UCSD-AML1 (cell line): ENCODE measurements at regions not wholly inside any gene's neighbourhood (a gene's known extent, or its start where the extent isn't known, plus 50 kb on each side); places are given as distances from the start of the nearest gene placed in this dataset.

ENCODE experiments used
- DNase-seq: peaks from one replicate; lab custom pipeline; 2025; ENCODE audit not compliant: unreplicated experiment; lab: John Stamatoyannopoulos, UW

GRCh38 chr1:8267307-8267706, 50.6 kb upstream of the SLC45A1 start:
- no peak for DNase-seq

- DNase-seq: no peak
These were observed 51.3 kb upstream of the SLC45A1 start for GRCh38 chr1:8266436-8267165.

GRCh38 chr1:8263791-8264190, 54.1 kb upstream of the SLC45A1 start:
- no peak for DNase-seq

DNA sequence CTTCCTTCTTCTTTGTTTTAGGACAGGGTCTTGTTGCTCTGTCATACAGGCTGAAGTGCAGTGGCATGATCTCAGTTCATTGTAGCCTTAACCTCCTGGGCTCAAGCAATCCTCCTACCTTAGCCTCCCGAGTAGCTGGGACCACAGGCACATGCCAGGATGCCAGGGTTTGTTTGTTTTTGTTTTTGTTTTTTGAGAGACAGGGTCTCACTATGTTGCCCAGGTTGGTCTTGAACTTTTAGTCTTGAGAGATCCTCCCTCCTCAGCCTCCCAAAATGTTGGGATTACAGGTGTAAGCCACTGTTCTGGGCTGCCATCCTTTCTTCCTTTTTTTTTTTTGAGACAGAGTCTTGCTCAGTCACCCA, 56.5 kb upstream of the SLC45A1 start:
- DNase-seq: no peak

DNA sequence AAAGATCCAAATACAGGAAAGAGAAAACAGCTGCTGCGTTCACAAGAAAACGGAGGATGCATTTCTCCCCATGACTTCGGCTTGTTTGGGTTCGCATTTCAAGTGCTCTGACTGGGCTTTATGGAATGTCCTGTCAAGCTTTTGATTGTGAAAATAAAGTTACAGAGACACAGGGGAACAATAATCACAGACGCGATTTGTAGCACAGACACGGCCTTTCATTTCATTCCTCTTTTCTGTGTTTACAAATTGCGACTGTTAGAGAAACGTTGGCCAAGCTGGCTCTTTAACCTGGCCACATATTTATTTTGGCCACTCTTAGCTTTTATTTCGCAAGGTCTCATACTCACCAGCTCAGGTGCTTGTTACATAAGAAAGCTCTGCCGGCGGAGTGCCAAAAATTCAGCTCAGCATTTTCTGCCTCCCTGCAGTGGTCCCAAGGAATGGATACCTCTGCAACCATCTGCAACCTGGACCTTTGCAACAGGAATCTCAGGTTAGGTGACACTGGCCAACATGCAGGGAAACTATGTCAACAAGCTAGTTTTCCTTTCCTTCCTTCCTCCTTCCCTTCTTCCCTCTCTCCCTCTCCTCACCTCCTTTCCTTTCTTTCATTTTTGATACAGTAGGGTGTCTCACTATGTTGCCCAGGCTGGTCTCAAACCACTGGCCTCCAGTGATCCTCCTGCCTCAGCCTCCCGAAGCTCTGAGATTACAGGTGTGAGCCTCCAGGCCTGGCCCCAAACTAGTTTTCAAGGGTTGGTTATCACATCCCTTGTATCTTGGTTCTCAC, 58.2 kb upstream of the SLC45A1 start:
- DNase-seq: no peak

- DNase-seq: no peak
These were observed 60.3 kb upstream of the SLC45A1 start for GRCh38 chr1:8257621-8258020.

DNA sequence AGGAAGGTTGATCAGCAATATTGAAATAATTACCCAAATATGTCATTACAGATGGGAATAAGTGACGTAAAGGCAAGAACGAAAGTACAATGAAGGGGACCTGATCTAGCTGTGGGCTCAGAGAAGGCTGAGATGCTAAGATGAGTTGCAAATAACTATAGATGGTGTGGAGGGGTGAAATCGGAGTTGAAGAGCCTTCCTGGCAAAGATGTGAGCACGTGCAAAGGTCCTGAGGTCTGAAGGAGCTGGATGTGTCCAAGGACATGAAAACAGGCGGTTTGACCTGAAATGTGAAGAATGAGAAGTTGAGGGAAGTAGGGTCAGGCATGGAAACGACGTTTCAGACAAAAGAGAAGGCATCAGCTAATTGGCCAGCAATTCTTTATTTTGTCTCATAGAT, 61.6 kb upstream of the SLC45A1 start:
- no peak for DNase-seq

DNA sequence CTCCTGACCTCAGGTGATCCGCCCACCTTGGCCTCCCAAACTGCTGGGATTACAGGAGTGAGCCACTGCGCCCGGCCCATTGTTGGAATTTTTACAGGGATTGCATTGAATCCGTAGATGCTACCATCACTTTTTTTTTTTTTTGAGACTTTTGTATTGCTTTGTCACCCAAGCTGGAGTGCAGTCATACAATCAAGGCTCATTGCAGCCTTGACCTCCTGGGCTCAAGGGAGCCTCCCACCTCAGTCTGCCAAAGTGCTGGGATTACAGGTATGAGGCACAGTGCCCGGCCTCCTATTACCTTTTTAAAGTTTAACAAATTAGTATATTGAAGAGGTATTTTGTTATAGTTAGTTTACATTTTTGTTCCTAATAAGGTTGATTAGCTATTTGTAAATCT, 62.2 kb upstream of the SLC45A1 start:
- DNase-seq: no peak

DNA sequence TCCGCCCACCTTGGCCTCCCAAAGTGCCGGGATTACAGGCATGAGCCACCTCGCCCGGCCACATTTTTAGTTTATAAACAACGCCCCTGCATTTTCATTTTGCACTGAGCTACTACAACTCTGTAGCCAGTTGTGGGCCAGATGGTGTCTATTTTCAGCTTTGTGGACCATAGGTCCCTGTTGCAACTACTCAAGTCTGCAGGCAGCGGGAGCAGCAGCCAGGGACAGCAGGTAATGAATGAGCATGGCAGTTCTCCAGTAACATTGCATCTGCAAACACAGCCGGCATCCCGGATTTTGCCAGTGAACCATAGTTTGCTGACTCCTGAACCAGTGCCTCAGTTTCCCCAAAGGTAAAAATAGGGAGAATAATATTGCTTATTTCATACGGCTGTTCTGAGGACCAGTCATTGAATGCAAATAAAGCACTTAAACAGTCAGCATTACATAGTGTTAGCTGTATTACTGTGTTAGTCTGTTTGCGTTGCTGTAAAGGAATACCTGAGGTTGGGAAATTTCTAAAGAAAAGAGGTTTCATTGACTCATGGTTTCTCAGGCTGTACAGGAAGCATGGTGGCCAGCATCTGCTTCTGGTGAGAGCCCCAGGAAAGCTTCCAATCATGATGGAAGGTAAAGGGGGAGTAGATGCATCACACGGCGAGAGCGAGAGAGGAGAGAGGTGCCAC, 65.5 kb upstream of the SLC45A1 start:
- no peak for DNase-seq

GRCh38 chr1:8251635-8252034, 66.3 kb upstream of the SLC45A1 start:
- DNase-seq: no peak

DNA sequence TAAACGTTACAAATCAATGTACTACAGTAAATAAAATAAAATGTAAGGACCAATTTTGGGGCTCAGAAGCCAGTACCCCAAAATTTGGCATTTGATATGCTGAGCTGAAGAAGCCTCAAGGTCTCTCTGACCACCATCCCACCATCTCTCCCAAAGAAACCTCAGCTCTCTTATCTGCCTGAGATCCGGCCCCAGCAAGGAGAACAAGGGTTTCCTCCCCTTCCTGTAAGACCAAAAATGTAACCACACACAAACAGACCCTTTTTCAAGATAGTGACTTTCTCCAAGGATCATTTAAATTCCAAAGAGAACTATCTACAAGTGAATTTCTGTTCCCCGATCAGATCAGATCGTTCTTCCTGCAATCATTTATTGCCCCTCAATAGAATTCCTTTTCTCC, 68.1 kb upstream of the SLC45A1 start:
- DNase-seq: peak; percentile 29

DNA sequence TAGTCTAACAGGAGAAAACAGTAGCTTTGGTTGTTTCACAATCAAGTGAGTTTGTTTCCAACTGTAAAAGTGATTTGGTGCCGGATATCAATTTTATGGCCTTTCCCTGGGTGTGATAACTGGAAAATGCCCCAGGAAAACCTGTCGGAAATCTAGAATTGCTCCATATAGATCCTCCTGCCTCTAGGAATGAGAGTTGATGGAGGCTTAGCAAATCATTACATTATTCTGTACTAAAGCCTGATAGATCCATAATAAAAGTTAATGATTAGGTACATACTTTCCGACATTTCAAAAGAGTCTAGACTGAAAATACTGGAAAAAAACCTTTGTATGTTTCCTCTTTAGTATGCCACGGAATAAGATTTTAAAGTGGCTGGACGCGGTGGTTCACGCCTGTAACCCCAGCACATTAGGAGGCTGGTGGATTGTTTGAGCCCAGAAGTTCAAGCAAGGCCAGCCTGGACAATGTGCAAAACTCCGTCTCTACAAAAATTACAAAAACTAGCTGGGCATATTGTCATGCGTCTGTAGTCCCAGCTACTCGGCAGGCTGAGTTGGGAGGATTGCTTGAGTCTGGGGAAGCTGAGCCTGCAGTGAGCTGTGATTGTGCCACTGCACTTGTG, 70.0 kb upstream of the SLC45A1 start:
- no peak for DNase-seq

DNA sequence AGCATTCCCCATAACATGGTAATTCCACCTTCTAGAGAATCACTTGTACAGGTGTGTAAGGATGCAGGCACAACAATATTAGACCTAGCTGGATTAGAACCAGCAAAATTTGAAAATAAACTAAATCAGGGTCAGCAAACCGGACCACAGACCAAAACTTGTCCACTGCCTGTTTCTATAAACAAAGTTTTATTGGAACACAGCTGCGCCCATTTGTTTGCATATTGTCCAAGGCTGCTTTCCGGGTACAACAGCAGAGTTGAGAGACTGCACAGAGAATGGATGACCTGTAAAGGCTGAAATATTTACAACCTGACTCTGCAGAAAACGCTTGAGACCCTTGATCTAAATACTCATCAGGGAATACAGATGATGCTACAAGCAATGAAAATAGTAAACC, 73.6 kb upstream of the SLC45A1 start:
- no peak for DNase-seq

DNA sequence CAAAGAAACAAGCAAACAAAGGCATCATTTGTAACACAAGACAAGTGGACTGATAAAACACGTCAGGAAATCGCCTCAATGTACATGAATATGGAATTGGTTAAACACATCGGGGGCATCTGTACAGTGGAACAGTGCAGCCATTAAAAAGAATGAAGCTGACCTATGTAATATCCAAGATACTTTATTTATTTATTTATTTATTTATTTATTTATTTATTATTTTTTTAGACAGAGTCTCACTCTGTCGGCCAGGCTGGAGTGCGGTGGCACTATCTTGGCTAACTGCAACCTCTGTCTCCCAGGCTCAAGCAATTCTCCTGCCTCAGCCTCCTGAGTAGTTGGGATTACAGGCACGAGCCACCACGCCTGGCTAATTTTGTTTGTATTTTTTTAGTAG, 75.4 kb upstream of the SLC45A1 start:
- DNase-seq: no peak

- DNase-seq: peak; percentile 58
These were observed 76.4 kb upstream of the SLC45A1 start for GRCh38 chr1:8241417-8242014.

DNA sequence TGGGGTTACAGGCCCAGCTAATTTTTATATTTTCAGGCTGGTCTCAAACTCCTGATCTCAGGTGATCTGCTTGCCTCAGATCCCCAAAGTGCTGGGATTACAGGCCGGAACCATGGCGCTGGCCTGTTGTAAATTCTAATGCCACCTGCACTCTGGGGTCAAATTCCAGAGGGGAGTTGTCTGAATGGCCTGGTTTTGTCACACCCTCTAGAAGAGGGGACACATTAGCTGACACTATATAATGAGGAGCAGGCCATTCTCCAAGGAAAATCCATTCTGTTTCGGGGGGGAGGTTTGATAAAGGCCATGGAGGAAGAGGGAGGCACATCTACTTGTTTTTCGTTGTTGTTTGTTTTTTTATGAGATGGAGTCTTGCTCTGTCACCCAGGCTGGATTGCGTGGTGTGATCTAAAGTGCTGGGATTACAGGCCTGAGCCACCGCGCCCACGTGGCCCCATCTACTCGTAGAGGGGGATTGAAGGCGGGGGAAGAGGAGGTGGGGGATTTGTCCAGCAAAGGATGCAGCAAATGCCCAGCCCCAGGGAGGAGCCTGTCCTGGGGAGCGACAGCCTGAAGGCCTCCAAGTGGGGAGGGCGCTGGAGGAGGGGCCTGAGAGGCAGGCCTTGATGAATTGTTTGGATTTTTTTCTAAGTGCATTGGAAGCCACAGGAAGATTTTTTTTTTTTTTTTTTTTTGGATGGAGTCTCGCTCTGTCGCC, 78.4 kb upstream of the SLC45A1 start:
- no peak for DNase-seq

- no peak for DNase-seq
These were observed 78.9 kb upstream of the SLC45A1 start for GRCh38 chr1:8239039-8239305.

DNA sequence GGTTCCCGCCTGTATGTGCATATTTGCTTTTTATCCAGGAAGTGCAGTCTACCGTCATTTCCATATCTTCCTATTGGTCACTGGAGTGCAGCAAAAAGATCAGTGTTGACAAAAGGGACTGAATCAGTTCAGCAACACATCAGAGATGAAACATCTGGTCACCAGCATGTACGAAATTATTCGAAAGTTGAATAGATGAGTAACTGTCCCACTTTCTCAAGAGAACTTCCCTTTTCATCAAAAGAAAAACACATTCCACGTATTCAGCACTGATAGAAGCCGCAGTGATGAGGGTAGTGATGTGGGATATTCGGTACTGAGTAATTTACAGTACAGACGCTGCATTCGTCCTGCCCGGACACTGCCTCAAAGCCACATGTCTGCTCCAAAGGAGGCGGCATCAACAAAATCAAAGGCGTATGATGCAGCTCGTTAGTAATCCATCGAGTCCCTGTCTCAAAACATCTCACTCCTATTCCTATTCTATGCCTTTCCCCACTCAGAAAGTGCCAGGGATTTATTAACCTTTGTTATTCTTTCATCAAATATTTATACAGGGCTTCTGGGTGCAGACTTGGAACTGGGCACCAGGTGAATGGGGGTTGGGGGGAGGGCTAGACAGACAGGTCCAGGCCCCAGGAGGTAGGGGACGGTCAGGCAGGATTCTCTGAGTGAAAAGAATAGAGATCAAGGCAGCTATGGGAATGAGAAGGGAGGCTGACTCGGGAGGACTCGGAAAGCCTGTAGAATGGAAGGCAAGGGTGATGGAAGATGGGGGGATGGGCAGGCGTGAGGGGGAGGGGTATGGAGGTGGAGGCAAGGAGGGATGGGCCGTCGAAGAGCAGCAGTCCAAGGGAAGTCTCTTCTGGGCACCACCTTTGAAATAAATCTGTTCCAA, 79.5 kb upstream of the SLC45A1 start:
- no peak for DNase-seq

- no peak for DNase-seq
These were observed 85.7 kb upstream of the SLC45A1 start for GRCh38 chr1:8232036-8232757.
